Lower leg skin (tissue), 4 donors: ENCODE measurements at regions not wholly inside any gene's neighbourhood (a gene's known extent, or its start where the extent isn't known, plus 50 kb on each side); places are given as distances from the start of the nearest gene placed in this dataset.

ENCODE experiments used
- DNase-seq, 2 donors: peaks; one replicate each; pipeline ENCODE4 v3.0.0-alpha.2; 2019; ENCODE audit warnings: low spot score in 2 of 2
- H3K4me3 ChIP-seq: fragments of 200-600 bp; sonication (generic); 2 replicates; pipeline ENCODE4 v1.5.1; 2017; ENCODE audit warnings: mild to moderate bottlenecking, low read depth; ENCODE audit not compliant: poor library complexity, severe bottlenecking
- POLR2A ChIP-seq, 2 donors: fragments of 450-650 bp; IDR thresholded peaks; one replicate each; pipeline ENCODE4 v1.6.1; 2016 to 2017; ENCODE audit warnings: antibody characterized with exemption in 2 of 2, mild to moderate bottlenecking in 1 of 2, moderate library complexity in 1 of 2
- whole genome bisulfite sequencing, 2 donors: methylation state at CpG; one replicate each; pipeline ENCODE4 v1.1.5; 2018; 5-methylcytosine and 5-hydroxymethylcytosine counted together
- intact Hi-C: fragments of 100-400 bp; cut with DNase I; formaldehyde crosslinking; loops from one replicate; pipeline ENCODE4 v1.15.0; 2023; ENCODE audit warnings: low total_unique reads
- TF ChIP-seq, protein P1 (sequence below), 3 donors: fragments of 450-650 bp; IDR thresholded peaks; one replicate each; pipeline ENCODE4 v1.5.1; 2016; ENCODE audit warnings: antibody characterized with exemption in 3 of 3, mild to moderate bottlenecking in 3 of 3, moderate library complexity in 2 of 3

DNA sequence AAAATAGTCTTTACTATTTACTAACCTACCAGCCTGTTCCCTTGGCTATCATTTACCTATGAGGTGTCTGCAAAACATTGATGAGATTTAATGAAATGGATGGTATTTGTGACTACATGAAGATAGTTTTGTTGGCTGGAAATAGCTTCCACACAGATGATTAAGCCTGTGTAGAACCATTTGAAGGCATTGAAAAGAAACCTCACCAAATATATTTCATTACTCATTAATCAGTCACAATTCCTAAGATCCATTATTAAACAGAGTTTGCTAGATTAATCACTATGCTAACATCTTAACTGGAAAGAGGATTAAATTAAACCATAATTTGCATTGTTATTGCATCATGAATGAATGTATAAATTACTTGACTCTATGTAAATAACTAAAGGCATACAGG lies 560.3 kb downstream of the BMP2 start:
- TF ChIP-seq, protein P1, sequence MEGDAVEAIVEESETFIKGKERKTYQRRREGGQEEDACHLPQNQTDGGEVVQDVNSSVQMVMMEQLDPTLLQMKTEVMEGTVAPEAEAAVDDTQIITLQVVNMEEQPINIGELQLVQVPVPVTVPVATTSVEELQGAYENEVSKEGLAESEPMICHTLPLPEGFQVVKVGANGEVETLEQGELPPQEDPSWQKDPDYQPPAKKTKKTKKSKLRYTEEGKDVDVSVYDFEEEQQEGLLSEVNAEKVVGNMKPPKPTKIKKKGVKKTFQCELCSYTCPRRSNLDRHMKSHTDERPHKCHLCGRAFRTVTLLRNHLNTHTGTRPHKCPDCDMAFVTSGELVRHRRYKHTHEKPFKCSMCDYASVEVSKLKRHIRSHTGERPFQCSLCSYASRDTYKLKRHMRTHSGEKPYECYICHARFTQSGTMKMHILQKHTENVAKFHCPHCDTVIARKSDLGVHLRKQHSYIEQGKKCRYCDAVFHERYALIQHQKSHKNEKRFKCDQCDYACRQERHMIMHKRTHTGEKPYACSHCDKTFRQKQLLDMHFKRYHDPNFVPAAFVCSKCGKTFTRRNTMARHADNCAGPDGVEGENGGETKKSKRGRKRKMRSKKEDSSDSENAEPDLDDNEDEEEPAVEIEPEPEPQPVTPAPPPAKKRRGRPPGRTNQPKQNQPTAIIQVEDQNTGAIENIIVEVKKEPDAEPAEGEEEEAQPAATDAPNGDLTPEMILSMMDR (IDR thresholded peaks at IDR 0.05), result no peak
- TF ChIP-seq POLR2A (IDR thresholded peaks at IDR 0.05), result no peak
- intact Hi-C loops, result no loop called here
- DNase-seq, result no peak
- no peak overlapping the region for H3K4me3 ChIP-seq

DNA sequence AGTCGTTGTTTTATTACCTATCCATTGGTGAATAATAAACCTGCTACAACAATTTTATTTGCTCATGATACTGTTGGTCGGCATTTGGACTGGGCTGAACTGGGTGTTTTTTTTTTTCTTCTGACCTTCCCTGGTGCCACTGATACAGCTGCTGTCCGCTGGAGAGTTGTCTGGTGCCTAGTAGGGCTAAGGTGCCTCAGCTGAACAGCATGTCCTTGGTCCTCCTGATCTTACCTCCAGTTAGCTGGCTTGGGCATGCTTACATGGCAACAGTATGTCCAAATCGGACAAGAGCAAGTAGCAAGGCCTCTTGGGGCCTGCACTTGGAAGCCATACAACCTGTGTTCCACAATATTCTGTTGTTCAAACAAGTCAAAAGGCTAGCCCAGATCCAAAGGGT lies 563.4 kb downstream of the BMP2 start:
- WGBS, 2 donors, result 61 to 78% methylated on average over 4 of the region's 4 CpGs
- TF ChIP-seq POLR2A (IDR thresholded peaks at IDR 0.05), result no peak
- TF ChIP-seq, protein P1 (IDR thresholded peaks at IDR 0.05), result no peak
- intact Hi-C loops, result no loop called here

DNA sequence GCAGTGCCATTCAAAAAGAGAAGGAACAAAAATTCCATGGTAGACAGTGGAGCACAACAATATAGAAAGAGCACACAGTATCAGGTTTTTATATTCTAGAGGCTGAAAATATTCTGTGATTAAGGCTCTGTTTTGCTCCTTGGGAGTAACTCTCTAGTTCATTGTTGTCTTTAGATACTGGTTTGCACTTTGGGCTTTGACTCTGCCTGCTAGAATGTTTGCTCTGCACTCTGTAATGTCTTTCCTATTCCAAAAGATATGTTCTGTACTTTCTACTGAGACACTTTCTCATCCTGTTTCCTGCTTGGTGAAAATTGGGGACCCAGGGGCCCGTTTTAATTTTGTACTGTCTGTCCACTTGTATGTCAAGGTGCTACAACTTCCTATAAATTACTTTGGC lies 564.7 kb downstream of the BMP2 start:
- TF ChIP-seq POLR2A (IDR thresholded peaks at IDR 0.05), result no peak
- TF ChIP-seq, protein P1 (IDR thresholded peaks at IDR 0.05), result no peak
- intact Hi-C loops, result no loop called here
- H3K4me3 ChIP-seq, result no peak overlapping the region
- 58 to 87% methylated on average over 1 of the region's 1 CpG for WGBS, 2 donors
- no peak for DNase-seq

More for the DNA sequence above, 563.4 kb downstream of the BMP2 start:
- no peak for DNase-seq
- H3K4me3 ChIP-seq, result no peak overlapping the region

DNA sequence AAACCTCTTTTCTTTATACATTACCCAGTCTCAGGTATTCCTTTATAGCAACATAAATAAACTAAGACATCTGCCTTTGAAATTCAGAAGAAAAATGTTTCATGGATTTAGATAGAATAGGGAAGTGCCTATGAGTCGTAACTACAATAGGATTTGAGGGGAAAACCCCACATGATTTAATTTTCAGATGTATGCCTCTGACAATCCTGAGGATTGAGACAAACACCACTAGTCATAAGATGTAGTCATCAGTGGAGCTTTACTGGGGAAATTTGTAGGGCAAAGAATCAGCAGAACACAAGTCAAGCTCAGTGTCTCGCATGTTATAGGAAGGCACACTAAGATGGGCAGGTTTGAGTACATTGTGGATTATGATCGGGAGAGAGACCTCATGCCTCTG lies 566.4 kb downstream of the BMP2 start:
- no peak for DNase-seq
- TF ChIP-seq, protein P1 (IDR thresholded peaks at IDR 0.05), result no peak
- TF ChIP-seq POLR2A (IDR thresholded peaks at IDR 0.05), result no peak
- intact Hi-C loops, result no loop called here
- no peak overlapping the region for H3K4me3 ChIP-seq
- WGBS, 2 donors, result 84 to 91% methylated on average over 3 of the region's 3 CpGs

DNA sequence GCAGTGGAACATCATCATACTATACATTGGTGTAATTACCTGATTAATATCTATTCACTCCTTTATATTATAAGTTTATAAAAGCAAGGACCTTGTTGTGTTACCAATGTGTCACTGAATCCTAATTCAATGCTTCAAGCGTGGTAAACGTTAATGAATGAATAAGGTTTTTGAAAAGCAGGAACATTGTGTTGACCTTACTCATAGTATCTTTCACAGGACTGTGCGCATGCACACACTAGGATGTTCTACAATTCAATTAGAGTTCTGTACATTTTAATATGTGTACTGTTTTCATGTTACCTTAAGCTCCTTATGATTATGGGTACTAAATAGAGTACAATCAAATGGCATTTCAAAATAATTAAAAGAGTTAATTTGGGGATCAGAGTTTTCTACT lies 578.5 kb downstream of the BMP2 start:
- TF ChIP-seq POLR2A (IDR thresholded peaks at IDR 0.05), result no peak
- TF ChIP-seq, protein P1 (IDR thresholded peaks at IDR 0.05), result no peak
- 89% methylated on average over 3 of the region's 3 CpGs for WGBS, 2 donors
- H3K4me3 ChIP-seq, result no peak overlapping the region
- intact Hi-C loops, result no loop called here
- DNase-seq, result no peak

DNA sequence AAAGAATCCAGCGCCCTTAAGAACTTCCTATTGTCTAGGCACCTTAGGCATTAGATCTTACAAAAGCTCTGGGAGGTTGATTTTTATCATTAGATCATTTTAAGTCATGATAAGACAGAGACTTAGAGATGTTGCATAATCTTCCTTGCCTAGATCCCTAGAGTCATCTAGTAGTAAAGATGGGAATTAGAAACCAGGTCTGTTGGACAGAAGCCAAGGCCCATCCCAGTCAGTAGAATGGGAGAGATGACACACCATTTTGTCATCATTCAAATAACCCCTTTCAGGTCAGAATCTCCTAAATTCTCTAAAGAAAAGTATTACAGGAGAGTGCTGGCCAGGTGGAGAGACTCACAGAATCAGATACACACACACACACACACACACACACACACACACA lies 579.1 kb downstream of the BMP2 start:
- 64 to 72% methylated on average over 1 of the region's 1 CpG for WGBS, 2 donors
- DNase-seq, result no peak
- intact Hi-C loops, result no loop called here
- no peak overlapping the region for H3K4me3 ChIP-seq
- TF ChIP-seq, protein P1 (IDR thresholded peaks at IDR 0.05), result no peak
- no peak for TF ChIP-seq POLR2A (IDR thresholded peaks at IDR 0.05)
